Activated T-cell treated with anti-CD3 and anti-CD28 coated beads, Interleukin-2, amount 50 U/mL, for 24 hours (primary cell): ENCODE measurements at regions not wholly inside any gene's neighbourhood (a gene's known extent, or its start where the extent isn't known, plus 50 kb on each side); places are given as distances from the start of the nearest gene placed in this dataset.

Experiments used
- DNase-seq: peaks from one replicate; pipeline ENCODE4 v3.0.0-alpha.2; 2020
- H3K27ac Mint-ChIP-seq: 2 replicates; pipeline ENCODE4 v1.8.0; 2020; ENCODE audit warnings: mild to moderate bottlenecking, mixed read lengths
- H3K27me3 Mint-ChIP-seq: 2 replicates; pipeline ENCODE4 v1.8.0; 2020; ENCODE audit warnings: mixed read lengths
- H3K36me3 Mint-ChIP-seq: 2 replicates; pipeline ENCODE4 v1.8.0; 2020; ENCODE audit warnings: low read depth, mixed read lengths
- H3K4me1 Mint-ChIP-seq: 2 replicates; pipeline ENCODE4 v1.8.0; 2020; ENCODE audit warnings: low read depth, mixed read lengths
- H3K4me3 Mint-ChIP-seq: 2 replicates; pipeline ENCODE4 v1.8.0; 2020; ENCODE audit warnings: mild to moderate bottlenecking, moderate library complexity, mixed read lengths
- H3K9me3 Mint-ChIP-seq: 2 replicates; pipeline ENCODE4 v1.8.0; 2020; ENCODE audit warnings: mixed read lengths

DNA sequence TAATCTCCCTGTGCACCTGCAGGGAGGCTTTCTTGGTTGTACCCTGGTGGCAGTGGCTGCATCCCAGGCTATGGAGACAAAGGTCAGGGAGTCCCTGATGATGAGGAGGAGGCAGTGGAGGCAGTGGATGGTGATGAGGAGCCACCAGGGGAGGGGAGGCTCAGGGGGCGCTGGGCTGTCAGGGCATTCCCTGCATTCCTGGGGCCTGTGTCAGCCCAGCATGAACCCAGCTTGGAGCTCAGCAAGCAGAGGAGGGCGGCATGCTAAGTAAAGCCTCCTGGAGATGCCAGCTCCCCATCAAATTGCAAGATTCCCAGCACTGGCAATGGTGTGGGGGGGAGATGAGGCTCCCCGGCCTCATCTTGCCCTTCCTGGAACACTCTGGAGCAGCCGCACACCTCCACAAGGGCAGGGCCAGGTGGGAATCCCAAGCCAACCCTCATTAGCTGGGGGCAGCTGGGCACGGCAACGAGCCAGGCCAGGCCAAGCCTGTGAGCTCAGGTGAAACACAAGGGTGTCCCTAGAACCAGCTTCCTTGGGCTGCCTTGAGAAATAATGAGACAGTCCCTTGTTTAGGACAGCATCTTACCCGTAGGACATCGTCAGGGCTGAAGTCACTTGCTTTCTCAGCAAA lies 469.5 kb downstream of the MATN1 start:
- Mint-ChIP-seq H3K27ac (no peak overlapping the region), H3K36me3 (no peaks in the 10 kb centered on the region), H3K27me3 (peaks cover 32% of the 10 kb centered on the region), H3K9me3 (no peaks in the 10 kb centered on the region), H3K4me3 (no peak overlapping the region), H3K4me1 (no peaks in the 10 kb centered on the region)
- DNase-seq = no peak

GRCh38 chr1:30253361-30253760 lies 470.0 kb downstream of the MATN1 start:
- no peak for DNase-seq
- Mint-ChIP-seq H3K4me3 (no peak overlapping the region), H3K9me3 (no peaks in the 10 kb centered on the region), H3K36me3 (no peaks in the 10 kb centered on the region), H3K4me1 (no peaks in the 10 kb centered on the region), H3K27ac (no peak overlapping the region), H3K27me3 (peaks cover 26% of the 10 kb centered on the region)

- peaks cover 19% of the 10 kb centered on the region for H3K27me3 Mint-ChIP-seq
- H3K27ac Mint-ChIP-seq = no peak overlapping the region
- no peak overlapping the region for H3K4me3 Mint-ChIP-seq
- no peaks in the 10 kb centered on the region for H3K4me1 Mint-ChIP-seq
- no peaks in the 10 kb centered on the region for H3K9me3 Mint-ChIP-seq
- no peak for DNase-seq
- H3K36me3 Mint-ChIP-seq = no peaks in the 10 kb centered on the region
Measured at GRCh38 chr1:30250984-30251850, 472.2 kb downstream of the MATN1 start.

GRCh38 chr1:30250338-30250983 lies 472.9 kb downstream of the MATN1 start:
- Mint-ChIP-seq H3K4me1 (no peaks in the 10 kb centered on the region), H3K36me3 (no peaks in the 10 kb centered on the region), H3K9me3 (no peaks in the 10 kb centered on the region), H3K27ac (no peak overlapping the region), H3K27me3 (peaks cover 19% of the 10 kb centered on the region), H3K4me3 (no peak overlapping the region)
- DNase-seq = no peak

DNA sequence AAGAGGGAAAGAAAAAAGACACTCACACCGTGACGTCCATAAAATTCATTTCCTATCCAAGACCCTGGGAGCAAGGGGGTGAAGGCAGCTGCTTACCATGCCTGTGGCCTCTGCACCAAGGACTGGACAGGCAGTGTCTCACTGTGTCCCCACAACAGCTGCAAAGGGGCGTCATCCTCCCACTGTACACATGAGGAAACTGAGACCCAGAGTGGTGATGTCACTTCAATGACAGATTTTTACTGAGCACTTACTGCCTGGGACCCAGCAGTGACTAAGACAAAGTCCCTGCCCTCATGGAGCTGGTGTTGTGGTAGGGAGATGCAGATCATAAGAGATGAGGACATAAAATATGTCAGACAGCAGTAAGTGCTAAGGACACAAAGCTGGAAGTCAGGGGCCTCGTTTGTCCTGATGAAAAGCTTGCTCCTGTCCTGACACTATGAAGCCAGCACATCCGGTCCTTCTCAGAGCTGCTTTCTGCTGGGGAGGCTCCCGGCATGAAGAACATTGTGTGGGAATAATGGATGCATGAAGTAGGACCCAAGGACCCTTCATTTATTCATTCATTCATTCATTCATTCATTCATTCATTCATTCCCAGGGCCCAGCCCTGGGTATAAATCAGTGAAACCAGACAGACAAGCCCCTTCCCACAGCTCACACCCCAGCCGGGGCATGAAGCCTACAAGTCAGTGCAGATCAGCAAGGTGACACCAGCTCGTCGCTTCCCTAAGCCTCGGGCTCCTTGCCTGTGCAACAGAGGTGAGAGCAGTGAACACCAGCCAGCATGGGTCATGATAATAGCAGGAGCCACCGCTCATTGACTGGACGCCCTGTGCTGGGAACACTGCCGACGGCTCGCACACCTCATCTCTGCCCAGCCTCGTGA lies 473.7 kb downstream of the MATN1 start:
- DNase-seq = no peak
- Mint-ChIP-seq H3K9me3 (no peaks in the 10 kb centered on the region), H3K4me3 (no peak overlapping the region), H3K36me3 (no peaks in the 10 kb centered on the region), H3K4me1 (no peaks in the 10 kb centered on the region), H3K27me3 (peaks cover 19% of the 10 kb centered on the region), H3K27ac (no peak overlapping the region)

GRCh38 chr1:30248774-30249173 lies 474.6 kb downstream of the MATN1 start:
- Mint-ChIP-seq H3K4me3 (no peak overlapping the region), H3K9me3 (no peaks in the 10 kb centered on the region), H3K4me1 (no peaks in the 10 kb centered on the region), H3K27me3 (peaks cover 20% of the 10 kb centered on the region), H3K27ac (no peak overlapping the region), H3K36me3 (no peaks in the 10 kb centered on the region)
- no peak for DNase-seq

- H3K4me3 Mint-ChIP-seq = no peak overlapping the region
- peaks cover 21% of the 10 kb centered on the region for H3K27me3 Mint-ChIP-seq
- H3K4me1 Mint-ChIP-seq = no peaks in the 10 kb centered on the region
- no peak overlapping the region for H3K27ac Mint-ChIP-seq
- DNase-seq = no peak
- H3K9me3 Mint-ChIP-seq = no peaks in the 10 kb centered on the region
- H3K36me3 Mint-ChIP-seq = no peaks in the 10 kb centered on the region
Measured at GRCh38 chr1:30248373-30248772, 475.0 kb downstream of the MATN1 start.

DNA sequence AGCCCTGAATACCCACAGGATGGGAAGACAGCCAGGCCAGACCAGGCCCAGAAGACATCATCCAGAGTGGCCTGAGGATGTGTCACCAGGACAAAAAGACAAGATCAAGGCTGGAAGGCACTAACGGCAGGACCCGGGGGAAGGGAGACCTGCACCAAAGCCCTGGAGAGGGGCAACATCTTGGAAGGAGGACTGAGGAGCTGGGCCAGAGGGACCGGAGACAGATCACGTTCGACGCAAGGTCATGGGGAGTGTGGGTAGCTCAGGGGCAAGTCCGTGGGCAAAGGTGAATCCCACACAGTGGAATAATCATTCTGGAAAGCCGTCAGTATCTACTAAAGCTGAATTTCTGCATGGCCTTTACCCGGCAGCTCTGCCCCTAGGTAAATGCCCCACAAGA lies 478.6 kb downstream of the MATN1 start:
- H3K4me1 Mint-ChIP-seq = no peaks in the 10 kb centered on the region
- no peaks in the 10 kb centered on the region for H3K36me3 Mint-ChIP-seq
- DNase-seq = no peak
- peaks cover 26% of the 10 kb centered on the region for H3K27me3 Mint-ChIP-seq
- H3K27ac Mint-ChIP-seq = no peak overlapping the region
- H3K4me3 Mint-ChIP-seq = no peak overlapping the region
- H3K9me3 Mint-ChIP-seq = no peaks in the 10 kb centered on the region

DNA sequence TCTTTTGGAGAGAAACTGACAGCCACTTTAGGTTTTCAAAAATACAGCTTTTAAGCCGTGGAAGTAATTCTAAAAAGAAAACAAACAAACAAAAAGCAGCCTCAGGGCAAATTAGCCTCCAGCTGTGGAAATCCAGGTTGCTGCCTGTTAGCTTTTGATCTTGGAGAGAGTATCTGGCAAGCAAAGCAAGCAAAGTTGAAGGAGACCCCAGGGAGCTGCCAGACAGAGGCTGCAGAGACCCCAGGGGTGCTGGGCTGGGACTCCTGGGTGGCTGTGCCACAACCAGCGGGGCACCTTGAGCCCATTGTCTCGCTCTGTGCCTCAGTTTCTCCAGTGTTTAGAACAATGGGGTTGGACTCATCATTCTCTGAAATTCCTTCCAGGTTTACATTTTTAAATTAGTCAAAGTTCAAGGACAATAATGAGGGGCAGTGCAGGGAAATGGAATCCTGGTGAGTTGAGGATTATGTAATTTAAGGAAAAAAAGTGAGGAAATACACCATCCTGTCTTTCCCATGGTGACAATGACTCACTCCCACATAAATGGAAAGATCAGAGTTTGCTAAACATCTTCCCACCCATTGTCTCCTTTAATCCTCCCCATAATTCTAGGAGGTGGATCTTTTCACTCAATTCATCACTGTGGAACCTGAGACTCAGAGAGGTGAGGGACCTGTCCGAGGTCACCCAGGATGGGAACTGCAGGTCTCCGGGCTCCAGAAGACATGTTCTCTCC lies 480.5 kb downstream of the MATN1 start:
- H3K4me3 Mint-ChIP-seq = no peak overlapping the region
- H3K36me3 Mint-ChIP-seq = no peaks in the 10 kb centered on the region
- H3K27me3 Mint-ChIP-seq = peaks cover 36% of the 10 kb centered on the region
- H3K27ac Mint-ChIP-seq = no peak overlapping the region
- no peaks in the 10 kb centered on the region for H3K4me1 Mint-ChIP-seq
- no peak for DNase-seq
- H3K9me3 Mint-ChIP-seq = peaks cover 2% of the 10 kb centered on the region

- H3K36me3 Mint-ChIP-seq = no peaks in the 10 kb centered on the region
- no peaks in the 10 kb centered on the region for H3K4me1 Mint-ChIP-seq
- H3K9me3 Mint-ChIP-seq = peaks cover 2% of the 10 kb centered on the region
- no peak overlapping the region for H3K4me3 Mint-ChIP-seq
- peaks cover 36% of the 10 kb centered on the region for H3K27me3 Mint-ChIP-seq
- no peak overlapping the region for H3K27ac Mint-ChIP-seq
- no peak for DNase-seq
Measured at GRCh38 chr1:30242168-30242567, 481.2 kb downstream of the MATN1 start.

DNA sequence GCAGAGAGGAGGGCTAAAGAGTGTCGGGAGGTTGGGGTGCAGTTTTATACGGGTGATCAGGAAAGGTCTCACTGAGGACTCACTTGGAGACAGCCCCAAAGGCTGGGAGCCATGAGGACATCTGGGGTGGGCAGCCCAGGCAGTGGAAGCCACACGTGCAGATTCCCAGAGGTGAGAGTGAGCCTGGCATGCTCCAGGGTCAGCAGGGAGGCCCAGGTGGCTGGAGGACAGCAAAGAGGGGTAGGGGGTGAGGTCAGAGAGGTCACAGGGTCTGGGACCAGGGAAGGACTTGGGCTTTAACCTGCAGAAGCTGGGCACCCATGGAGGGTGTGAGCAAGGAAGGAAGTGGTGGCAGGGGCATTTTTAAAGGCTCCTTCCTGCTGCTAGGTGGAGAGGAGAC lies 481.7 kb downstream of the MATN1 start:
- Mint-ChIP-seq H3K4me1 (no peaks in the 10 kb centered on the region), H3K9me3 (peaks cover 2% of the 10 kb centered on the region), H3K4me3 (no peak overlapping the region), H3K36me3 (no peaks in the 10 kb centered on the region), H3K27ac (no peak overlapping the region), H3K27me3 (peaks cover 36% of the 10 kb centered on the region)
- DNase-seq = no peak

DNA sequence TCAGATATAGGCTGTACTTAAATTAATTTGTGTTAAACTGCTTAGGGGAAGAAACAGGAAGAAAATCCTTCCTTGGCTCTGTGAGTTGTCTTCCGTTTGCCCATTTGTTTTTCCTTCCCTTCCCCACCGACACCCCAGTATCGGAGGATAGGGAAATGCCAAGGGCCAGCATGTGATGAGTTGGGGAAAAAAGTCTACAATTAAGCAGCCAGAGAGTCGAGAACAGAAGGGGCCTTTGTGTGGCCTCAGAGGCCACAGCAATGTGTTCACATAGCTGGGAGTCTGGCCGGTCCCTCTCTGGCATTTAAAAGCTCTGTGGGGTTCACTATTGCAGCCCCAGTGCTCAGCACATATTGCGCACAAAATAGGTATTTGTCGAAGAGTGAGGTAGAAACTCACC lies 489.3 kb downstream of the MATN1 start:
- Mint-ChIP-seq H3K27ac (no peak overlapping the region), H3K36me3 (no peaks in the 10 kb centered on the region), H3K4me1 (no peaks in the 10 kb centered on the region), H3K27me3 (peaks cover 15% of the 10 kb centered on the region), H3K4me3 (no peak overlapping the region), H3K9me3 (peaks cover 2% of the 10 kb centered on the region)
- no peak for DNase-seq

GRCh38 chr1:30232288-30232899 lies 491.0 kb downstream of the MATN1 start:
- Mint-ChIP-seq H3K36me3 (no peaks in the 10 kb centered on the region), H3K4me1 (no peaks in the 10 kb centered on the region), H3K27me3 (peaks cover 10% of the 10 kb centered on the region), H3K4me3 (no peak overlapping the region), H3K27ac (no peak overlapping the region), H3K9me3 (no peaks in the 10 kb centered on the region)
- no peak for DNase-seq
